Tibial nerve (tissue), 4 donors: ENCODE measurements at regions not wholly inside any gene's neighbourhood (a gene's known extent, or its start where the extent isn't known, plus 50 kb on each side); places are given as distances from the start of the nearest gene placed in this dataset.

Experiments used
- EP300 ChIP-seq, 2 donors: sonication (generic); formaldehyde crosslinking; IDR thresholded peaks; one replicate each; pipeline ENCODE4 v1.6.1; 2017; ENCODE audit warnings: antibody characterized with exemption in 2 of 2, mild to moderate bottlenecking in 1 of 2
- POLR2A ChIP-seq, 2 donors: fragments of 450-650 bp; IDR thresholded peaks; one replicate each; pipeline ENCODE4 v1.6.1; 2017; ENCODE audit warnings: antibody characterized with exemption in 2 of 2, mild to moderate bottlenecking in 2 of 2, moderate library complexity in 2 of 2
- TF ChIP-seq, protein P1 (sequence below), 5 experiments: fragments of 200-600 bp in 3 of 5; fragments of 450-650 bp in 2 of 5; sonication (generic) in 3 of 5; IDR thresholded peaks; one replicate each; pipeline ENCODE4 v1.5.1; 2016 to 2019; ENCODE audit warnings: antibody characterized with exemption in 5 of 5, mild to moderate bottlenecking in 3 of 5, moderate library complexity in 2 of 5

DNA sequence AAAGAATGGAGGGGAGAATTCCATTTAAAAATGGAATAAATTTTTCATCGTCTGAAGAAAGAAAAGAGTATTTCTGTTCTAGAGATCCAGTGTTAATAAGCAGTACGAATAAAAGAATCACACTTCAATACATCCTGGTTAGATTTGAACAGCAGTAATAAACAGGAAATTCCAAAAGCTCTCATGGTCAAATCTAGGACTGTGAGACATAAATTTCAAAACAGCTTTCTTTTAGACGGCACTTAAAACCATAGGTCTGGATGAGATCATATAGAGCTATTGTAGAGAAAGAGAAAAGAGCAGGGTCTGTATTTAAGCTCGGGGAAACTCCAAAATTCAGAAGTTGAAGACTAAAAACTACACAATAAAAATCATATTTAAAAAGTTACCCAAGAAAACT is 1006.9 kb upstream of the CTNND2 start:
- TF ChIP-seq, protein P1, sequence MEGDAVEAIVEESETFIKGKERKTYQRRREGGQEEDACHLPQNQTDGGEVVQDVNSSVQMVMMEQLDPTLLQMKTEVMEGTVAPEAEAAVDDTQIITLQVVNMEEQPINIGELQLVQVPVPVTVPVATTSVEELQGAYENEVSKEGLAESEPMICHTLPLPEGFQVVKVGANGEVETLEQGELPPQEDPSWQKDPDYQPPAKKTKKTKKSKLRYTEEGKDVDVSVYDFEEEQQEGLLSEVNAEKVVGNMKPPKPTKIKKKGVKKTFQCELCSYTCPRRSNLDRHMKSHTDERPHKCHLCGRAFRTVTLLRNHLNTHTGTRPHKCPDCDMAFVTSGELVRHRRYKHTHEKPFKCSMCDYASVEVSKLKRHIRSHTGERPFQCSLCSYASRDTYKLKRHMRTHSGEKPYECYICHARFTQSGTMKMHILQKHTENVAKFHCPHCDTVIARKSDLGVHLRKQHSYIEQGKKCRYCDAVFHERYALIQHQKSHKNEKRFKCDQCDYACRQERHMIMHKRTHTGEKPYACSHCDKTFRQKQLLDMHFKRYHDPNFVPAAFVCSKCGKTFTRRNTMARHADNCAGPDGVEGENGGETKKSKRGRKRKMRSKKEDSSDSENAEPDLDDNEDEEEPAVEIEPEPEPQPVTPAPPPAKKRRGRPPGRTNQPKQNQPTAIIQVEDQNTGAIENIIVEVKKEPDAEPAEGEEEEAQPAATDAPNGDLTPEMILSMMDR (IDR thresholded peaks at IDR 0.05), result no peak
- no peak for TF ChIP-seq POLR2A (IDR thresholded peaks at IDR 0.05)
- TF ChIP-seq EP300 (IDR thresholded peaks at IDR 0.05), result no peak
